ENCODE measurements at regions not wholly inside any gene's neighbourhood (a gene's known extent, or its start where the extent isn't known, plus 50 kb on each side); places are given as distances from the start of the nearest gene placed in this dataset.
"Not testable (repeated sequence)": the region's sequence is repeated elsewhere in the genome, so short reads cannot be mapped to it uniquely, and the experiment has no call there.

DNA sequence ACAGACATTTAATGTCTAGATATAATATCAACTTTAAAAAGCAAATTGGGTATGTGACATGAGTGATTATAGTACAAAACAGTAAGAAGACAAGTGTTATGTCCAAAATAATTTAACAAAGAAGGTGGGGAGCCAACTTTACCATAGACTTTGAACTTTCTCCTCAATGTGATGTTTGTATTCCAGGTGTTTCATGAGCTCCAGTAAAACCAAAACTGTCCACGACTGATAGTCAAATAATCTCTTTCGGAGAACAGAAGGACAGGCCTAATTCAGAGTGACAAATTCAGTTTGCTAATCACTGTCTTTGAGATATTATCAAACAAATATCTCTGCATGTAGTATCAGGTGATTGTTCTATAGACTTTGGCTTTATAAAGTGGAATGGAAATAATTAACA lies 1112.6 kb downstream of the SLC6A15 start:
- DNase-seq, result no peak

DNA sequence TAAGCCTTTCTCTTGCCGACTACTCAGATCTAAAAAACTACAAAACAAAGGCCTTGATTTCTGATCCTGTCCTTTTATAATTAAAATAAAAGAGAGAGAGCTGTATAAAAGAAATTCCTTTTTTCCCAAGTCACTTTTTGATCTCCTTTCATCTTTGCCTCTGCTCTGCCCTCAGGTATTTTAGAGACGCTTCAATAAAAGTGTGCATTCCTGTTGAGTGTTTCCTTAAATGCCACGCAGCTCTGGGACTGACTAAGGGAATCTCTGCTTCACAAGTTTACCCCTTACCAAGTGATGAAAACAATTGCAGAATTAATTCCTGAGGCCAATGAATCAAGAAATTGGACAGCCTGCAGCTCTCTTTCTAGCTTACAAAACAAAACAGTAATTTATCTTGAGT lies 1109.8 kb downstream of the TMTC2 start:
- no peak for DNase-seq

DNA sequence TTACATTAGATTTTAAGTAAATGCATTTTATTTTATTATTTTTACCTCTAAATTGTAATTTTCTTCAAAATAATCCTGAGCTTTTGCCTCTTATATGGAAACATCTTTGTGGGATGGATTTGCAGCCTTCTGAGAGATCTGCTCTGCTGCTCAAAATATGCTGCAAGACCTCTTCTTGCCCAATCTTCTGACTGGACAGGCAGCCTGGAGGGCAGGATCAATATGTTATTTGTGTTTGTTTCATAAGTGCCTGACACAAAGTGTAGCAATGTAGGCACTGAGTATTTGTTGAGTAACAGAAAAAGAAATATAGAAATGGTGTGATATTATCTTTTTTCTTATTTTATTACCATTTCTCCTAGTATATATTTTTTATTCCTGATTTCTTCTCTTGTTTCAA lies 1106.9 kb downstream of the TMTC2 start:
- DNase-seq, result no peak

- DNase-seq, result no peak
These were observed 1097.7 kb downstream of the TMTC2 start for GRCh38 chr12:83784298-83784890.

DNA sequence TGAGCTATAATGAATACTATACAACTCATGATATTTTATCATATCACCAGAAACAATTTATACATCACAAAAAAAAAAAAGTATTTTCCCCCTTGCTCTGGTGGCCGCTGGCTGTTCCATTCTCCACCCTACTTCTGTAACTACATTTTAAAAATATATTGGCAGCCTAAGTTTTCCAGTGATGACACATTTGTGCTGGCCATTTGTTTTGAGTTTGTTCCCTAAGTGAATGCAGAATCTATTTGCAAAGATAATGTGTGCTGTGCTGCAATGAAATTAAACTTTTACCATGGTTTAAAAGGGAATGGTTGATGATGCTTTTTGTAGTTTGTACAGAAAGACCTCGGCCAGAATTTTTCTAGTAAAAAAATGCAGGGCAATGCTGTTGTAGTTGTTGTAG lies 1092.8 kb downstream of the TMTC2 start:
- no peak for DNase-seq

DNA sequence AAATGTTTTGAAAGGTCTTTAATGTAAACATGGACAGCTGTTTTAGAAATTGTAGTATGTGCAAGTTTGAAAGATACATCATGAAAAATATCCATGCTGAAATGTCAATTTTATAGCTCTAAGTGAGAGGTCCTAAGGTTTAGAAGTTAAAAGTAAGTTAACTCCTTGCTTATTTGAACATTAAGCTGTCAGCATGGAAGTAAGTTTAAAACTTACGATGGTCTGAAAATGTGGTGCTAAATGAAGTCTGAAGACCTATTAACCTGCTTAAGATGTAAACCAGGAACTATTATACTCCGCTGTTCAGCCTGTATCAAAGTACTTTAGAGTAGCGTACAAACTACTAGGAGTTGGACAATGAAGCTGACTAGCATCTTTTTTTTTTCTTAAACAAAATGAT lies 1082.4 kb downstream of the TMTC2 start:
- no peak for DNase-seq

DNA sequence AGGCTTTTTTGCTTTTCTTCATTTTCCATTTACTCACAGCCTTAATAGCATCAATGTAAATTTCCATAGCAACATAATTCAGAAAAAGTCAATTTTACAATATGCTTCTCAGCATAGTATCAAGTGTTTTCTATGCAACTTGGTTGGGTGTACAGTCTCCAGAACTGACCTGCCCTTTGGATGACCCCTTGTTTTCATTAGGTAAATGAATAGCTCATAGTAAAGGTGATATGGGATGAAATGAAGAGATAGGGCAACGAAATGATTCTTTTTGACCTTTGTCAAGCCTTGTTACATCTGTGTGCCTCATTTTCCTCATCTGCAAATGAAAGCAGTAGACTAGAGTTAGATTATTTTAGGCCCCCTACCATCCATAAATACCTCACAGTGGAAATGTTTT lies 1081.0 kb downstream of the TMTC2 start:
- DNase-seq, result no peak

DNA sequence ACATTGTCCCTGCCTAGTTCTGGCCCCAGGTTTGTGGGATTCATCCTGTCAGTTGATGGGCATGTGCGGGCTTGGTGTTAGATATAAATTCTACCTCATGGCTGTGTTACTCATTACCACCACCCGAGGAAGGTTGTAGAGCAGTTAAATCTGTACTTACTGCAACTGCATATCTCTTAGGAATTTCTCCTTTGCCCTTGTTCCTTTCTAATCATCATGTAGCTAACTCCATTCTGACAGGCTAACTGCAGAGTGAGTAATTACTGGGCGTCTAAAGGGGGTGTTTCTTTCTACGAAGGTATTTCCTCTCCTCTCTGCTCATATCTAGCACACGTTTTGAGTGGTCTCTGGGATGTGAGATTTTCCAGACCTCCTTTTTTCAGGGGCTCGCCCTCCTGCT lies 1076.7 kb downstream of the TMTC2 start:
- no peak for DNase-seq

DNA sequence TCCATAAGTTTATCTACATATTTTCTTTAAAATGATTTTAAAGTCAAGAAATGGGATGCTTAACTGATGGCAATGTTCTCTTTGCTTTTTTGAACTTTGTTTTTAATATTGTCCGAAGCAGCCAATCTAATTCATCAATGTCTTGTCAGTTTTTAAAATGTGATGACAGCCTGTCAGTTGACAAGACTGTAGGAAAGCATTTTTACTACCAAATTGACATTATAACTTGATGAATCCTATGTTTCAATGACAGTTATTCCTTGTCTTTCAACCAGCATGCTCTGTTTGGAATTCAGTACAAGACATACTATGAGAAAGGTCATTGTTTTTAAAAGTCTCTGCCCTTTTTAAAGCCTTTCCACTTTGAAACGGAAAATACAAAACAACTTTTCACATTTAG lies 1073.2 kb downstream of the TMTC2 start:
- DNase-seq, result no peak

GRCh38 chr12:83758888-83759631 lies 1072.4 kb downstream of the TMTC2 start:
- no peak for DNase-seq

DNA sequence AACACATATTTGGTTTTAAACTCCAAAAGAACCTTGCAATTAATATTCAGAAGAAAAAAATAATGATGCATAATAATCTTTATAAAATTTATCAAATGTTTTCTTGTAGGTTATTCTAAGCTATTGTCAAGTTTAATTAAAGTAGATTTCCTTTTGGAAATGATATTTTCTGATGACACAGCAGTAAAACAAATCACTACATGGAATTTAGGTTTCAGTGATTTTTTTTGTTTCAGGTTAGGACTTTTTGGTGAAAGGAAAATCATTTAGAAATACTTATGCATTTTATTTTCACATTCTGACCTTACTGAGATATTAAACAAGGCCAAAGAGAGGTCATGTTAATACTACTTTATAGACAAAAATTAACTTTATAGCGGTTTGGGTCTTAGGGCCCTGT lies 1067.2 kb downstream of the TMTC2 start:
- DNase-seq, result no peak

GRCh38 chr12:83753205-83753604 lies 1066.5 kb downstream of the TMTC2 start:
- no peak for DNase-seq

DNA sequence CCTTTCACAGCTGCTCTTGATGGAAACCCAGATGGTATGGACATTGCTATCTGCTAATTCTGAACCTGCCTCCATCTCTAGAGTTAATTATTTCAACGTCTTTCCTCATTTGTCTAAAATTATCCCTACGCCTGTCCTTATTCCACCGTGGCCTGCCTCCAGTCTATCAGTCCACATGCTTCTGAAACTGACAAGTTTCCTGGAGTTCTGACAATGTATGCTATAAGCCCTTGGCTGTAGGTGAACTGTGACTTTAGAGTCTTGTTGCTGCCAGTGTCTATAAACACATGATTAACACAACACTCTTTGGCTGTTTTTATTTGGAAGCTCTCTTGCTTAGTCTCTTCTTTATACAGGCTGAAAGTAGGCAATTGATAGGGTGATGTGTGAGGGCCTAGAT lies 1052.9 kb downstream of the TMTC2 start:
- no peak for DNase-seq

- DNase-seq, result no peak
These were observed 1024.1 kb downstream of the TMTC2 start for GRCh38 chr12:83710851-83711250.

- DNase-seq, result no peak
These were observed 1023.2 kb downstream of the TMTC2 start for GRCh38 chr12:83709899-83710298.

- no peak for DNase-seq
These were observed 1014.1 kb downstream of the TMTC2 start for GRCh38 chr12:83700838-83701237.

DNA sequence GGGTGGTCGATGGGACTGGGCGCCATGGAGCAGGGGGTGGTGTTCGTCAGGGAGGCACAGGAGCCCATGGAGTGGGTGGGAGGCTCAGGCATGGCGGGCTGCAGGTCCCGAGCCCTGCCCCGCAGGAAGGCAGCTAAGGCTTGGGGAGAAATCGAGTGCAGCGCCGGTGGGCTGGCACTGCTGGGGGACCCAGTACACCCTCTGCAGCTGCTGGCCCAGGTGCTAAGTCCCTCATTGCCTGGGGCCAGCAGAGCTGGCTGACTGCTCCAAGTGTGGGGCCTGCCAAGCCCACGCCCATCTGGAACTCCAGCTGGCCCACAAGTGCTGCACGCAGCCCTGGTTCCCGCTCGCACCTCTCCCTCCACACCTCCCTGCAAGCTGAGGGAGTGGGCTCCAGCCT lies 1009.6 kb downstream of the TMTC2 start:
- not testable (repeated sequence) for DNase-seq

GRCh38 chr12:83691730-83692129 lies 1005.0 kb downstream of the TMTC2 start:
- DNase-seq, result no peak

DNA sequence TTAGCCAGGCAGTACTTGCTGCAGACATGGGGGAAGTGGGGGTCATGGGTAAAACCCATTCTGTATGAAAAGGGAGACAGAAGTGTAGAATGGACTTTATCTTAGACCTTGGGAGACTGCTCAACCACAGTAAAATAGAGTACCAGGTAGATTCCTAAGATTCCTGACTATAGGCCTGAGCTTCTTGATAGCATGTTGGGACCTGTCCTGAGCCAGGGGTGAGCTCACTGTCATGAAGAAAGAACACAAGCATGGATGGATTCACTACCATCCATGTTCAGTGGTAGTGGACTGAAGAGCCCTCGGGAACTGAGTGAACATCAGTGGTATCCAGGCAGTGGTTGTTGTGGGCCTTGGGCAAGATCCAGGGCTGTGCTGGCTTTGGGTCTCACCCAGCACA lies 1003.8 kb downstream of the TMTC2 start:
- DNase-seq, result no peak

DNA sequence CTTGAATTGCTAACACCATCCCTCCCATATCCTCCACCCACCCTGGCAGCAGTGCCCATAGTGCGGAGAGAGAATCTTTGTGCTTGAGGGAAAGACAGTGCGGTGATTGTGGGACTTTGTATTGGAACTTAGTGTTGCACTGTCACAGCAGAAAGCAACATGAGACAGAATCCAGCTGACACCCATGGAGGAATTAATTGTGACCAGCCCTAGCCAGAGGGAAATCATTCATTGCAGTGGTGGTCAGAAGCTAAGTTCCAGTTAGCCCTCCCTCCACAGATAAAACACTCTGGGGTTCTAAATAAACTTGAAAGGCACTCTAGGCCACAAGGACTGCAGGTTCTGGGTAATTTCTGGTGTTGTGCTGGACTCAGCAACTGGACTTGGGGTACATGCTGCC lies 1002.6 kb downstream of the TMTC2 start:
- no peak for DNase-seq

GRCh38 chr12:83676781-83677295 lies 990.1 kb downstream of the TMTC2 start:
- DNase-seq, result no peak

GRCh38 chr12:83666690-83667089 lies 980.0 kb downstream of the TMTC2 start:
- no peak for DNase-seq

DNA sequence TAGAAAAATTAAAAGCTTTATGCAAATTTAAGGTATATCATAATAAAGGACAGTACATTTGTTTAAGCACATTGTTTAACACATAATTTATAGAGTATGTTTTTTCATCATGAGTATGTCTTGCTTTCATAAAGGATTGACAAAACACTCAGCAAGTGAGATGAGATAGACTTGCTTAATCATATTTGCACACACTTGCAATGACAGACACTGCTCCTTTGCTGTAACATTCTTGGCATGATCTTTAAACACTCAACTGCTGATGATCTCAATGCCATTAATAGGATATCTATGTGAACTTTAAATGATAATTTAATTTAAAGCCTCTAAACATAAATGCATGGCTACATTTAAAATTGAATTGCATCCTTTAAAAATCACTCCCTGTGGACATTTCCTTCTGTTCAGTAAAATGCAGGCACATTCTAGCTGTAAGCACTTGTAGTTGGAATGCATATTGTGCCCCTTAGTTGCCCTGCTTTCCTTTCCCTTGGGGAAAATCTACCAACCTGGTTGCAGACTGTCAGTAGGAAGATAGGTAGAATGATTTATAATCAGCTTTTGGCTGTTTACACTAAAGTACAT lies 979.0 kb downstream of the TMTC2 start:
- no peak for DNase-seq

DNA sequence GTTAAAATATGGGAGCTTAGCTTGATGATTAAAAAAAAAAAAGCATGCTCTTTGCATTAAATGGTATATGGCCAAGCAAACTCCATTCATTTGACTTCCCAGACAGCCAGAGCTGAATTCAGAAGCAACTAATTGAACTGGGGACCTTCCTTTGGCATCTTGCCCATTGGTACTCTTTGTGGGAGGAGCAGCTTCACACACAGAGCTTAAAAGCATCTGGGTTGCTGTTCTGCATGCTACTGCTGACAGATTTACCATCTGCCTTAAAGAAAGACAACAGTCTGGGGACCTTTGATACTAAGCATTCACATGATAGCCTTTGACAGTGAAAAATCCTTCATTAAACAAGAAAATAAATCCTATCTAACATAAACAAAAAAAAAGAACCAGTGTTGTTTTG lies 977.9 kb downstream of the TMTC2 start:
- DNase-seq, result no peak
